ENCODE measurements at regions not wholly inside any gene's neighbourhood (a gene's known extent, or its start where the extent isn't known, plus 50 kb on each side); places are given as distances from the start of the nearest gene placed in this dataset.
"Not testable (repeated sequence)": the region's sequence is repeated elsewhere in the genome, so short reads cannot be mapped to it uniquely, and the experiment has no call there.

DNA sequence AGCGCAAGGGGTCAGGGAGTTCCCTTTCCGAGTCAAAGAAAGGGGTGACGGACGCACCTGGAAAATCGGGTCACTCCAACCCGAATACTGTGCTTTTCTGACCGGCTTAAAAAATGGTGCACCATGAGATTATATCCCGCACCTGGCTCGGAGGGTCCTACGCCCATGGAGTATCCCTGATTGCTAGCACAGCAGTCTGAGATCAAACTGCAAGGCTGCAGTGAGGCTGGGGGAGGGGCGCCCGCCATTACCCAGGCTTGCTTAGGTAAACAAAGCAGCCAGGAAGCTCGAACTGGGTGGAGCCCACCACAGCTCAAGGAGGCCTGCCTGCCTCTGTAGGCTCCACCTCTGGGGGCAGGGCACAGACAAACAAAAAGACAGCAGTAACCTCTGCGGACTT is 426.1 kb upstream of the SPTLC3 start:
- H3K4me1 Mint-ChIP-seq; H3K4me1 ChIP-seq (ENCODE audit: insufficient read depth, low read length); H3K36me3 ChIP-seq (ENCODE audit: insufficient read depth, low read length); H3K27ac Mint-ChIP-seq; CTCF ChIA-PET (ENCODE audit: partially characterized antibody); intact Hi-C loops (cut with micrococcal nuclease); DNase-seq; H3K27me3 ChIP-seq (ENCODE audit: insufficient read depth, low read length); H3K4me3 Mint-ChIP-seq; H3K27ac ChIP-seq (ENCODE audit: low read depth, low read length); POLR2A ChIA-PET (ENCODE audit: partially characterized antibody); H3K36me3 Mint-ChIP-seq; H3K9me3 ChIP-seq (ENCODE audit: control insufficient read depth in 1 of 2, low read length in 2 of 2); H3K4me3 ChIP-seq (ENCODE audit: low read length in 2 of 2); H3K27me3 Mint-ChIP-seq: not testable (repeated sequence)
- H3K9me3 Mint-ChIP-seq = peaks cover 2 to 11% (median 5%) of the 10 kb centered on the region in 8 donors

DNA sequence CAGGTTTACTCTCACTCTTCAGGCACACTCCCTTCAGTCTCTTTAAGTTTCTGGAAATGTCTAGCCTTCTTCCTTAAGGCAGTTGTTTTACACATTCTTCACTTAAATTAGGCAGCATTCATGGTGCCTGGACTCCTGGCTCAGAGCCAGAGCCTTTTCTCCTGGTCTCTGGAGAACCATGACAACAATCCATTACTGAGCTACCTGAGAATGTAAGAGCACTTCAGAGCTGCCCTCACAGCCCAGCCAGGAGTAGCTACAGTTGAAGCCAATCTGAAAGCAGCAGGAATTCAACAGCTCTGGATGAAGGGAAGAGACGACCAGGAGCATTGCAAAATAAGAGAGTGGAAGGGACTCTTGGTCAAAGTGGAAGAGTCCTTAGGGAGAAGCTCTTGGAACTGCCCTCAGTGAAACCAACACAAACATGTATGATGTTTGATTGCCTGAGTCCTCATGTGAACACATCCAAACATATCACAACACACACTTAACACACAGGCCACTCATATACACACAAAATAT is 416.8 kb upstream of the SPTLC3 start:
- CTCF ChIA-PET (ENCODE audit: partially characterized antibody) = no interaction called here
- no peaks in the 10 kb centered on the region for H3K9me3 ChIP-seq (ENCODE audit: control insufficient read depth in 1 of 2, low read length in 2 of 2)
- H3K4me1 ChIP-seq (ENCODE audit: insufficient read depth, low read length) = no peaks in the 10 kb centered on the region
- Mint-ChIP-seq H3K27me3 (no peaks in the 10 kb centered on the region), H3K4me1 (no peaks in the 10 kb centered on the region), H3K27ac (no peak overlapping the region), H3K4me3 (no peak overlapping the region), H3K9me3 (peaks cover 0 to 19% (median 9%) of the 10 kb centered on the region in 8 donors), H3K36me3 (no peaks in the 10 kb centered on the region)
- H3K27ac ChIP-seq (ENCODE audit: low read depth, low read length) = no peak overlapping the region
- no peak for DNase-seq
- intact Hi-C loops (cut with micrococcal nuclease) = no loop called here
- H3K4me3 ChIP-seq (ENCODE audit: low read length in 2 of 2) = no peak overlapping the region
- no peaks in the 10 kb centered on the region for H3K27me3 ChIP-seq (ENCODE audit: insufficient read depth, low read length)
- H3K36me3 ChIP-seq (ENCODE audit: insufficient read depth, low read length) = no peaks in the 10 kb centered on the region
- POLR2A ChIA-PET (ENCODE audit: partially characterized antibody) = no interaction called here

DNA sequence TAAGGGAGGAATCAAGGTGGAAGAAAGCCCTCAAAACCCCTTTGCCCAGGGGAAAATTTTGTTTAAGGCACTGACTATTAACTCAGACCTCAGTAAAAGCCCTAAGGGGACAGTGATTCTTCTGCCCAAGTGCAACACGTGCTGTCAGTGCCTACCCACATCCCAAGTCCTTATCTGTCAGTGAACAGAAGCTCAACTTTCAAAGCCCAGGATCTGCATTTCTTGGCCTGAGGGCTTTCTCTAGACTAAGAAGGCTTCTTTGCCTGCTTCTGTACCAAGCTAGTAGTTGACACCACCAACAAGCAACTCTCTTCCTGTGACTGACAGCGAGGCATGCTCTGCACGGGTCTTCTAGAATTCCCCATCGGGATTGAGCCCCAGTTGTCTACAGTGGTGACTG is 416.0 kb upstream of the SPTLC3 start:
- intact Hi-C loops (cut with micrococcal nuclease) = no loop called here
- CTCF ChIA-PET (ENCODE audit: partially characterized antibody) = no interaction called here
- no peak overlapping the region for H3K27ac Mint-ChIP-seq

DNA sequence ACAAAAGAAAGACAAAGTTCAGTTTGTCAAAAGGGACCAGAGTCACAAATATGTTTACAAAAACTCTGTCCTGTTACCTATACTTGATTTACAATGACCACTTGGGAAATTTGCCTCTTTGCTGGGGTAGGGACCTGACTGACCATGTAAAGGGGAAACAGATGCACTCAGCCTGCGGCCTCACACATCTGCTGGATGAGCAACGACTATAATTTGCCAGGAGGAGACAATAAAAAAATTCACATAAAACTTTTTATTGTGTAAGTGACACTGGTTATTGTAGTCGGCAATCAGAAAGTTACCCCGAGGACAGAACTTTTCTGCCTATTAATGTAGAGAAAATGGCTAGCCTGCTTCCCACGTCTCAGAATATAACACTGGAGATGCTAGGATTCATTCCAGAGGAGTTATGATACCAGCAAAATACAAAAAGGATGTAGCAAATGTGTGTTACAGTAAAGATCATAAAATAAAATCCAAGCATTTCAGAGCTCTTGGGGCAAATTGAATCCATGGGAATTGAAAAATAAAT is 415.4 kb upstream of the SPTLC3 start:
- no peaks in the 10 kb centered on the region for H3K36me3 ChIP-seq (ENCODE audit: insufficient read depth, low read length)
- no peak for DNase-seq
- H3K36me3 Mint-ChIP-seq = no peaks in the 10 kb centered on the region
- no peak overlapping the region for H3K4me3 ChIP-seq (ENCODE audit: low read length in 2 of 2)
- peaks cover 0 to 22% (median 9%) of the 10 kb centered on the region in 8 donors for H3K9me3 Mint-ChIP-seq
- H3K4me1 Mint-ChIP-seq = no peaks in the 10 kb centered on the region
- H3K4me1 ChIP-seq (ENCODE audit: insufficient read depth, low read length) = no peaks in the 10 kb centered on the region
- H3K27me3 Mint-ChIP-seq = no peaks in the 10 kb centered on the region
- no peaks in the 10 kb centered on the region for H3K9me3 ChIP-seq (ENCODE audit: control insufficient read depth in 1 of 2, low read length in 2 of 2)
- POLR2A ChIA-PET (ENCODE audit: partially characterized antibody) = no interaction called here
- H3K27ac ChIP-seq (ENCODE audit: low read depth, low read length) = no peak overlapping the region
- no peak overlapping the region for H3K4me3 Mint-ChIP-seq
- intact Hi-C loops (cut with micrococcal nuclease) = no loop called here
- no peak overlapping the region for H3K27ac Mint-ChIP-seq
- H3K27me3 ChIP-seq (ENCODE audit: insufficient read depth, low read length) = no peaks in the 10 kb centered on the region
- CTCF ChIA-PET (ENCODE audit: partially characterized antibody) = no interaction called here

More for the DNA sequence above, 416.0 kb upstream of the SPTLC3 start:
- no peaks in the 10 kb centered on the region for H3K36me3 ChIP-seq (ENCODE audit: insufficient read depth, low read length)
- Mint-ChIP-seq H3K4me3 (no peak overlapping the region), H3K27me3 (no peaks in the 10 kb centered on the region), H3K36me3 (no peaks in the 10 kb centered on the region), H3K4me1 (no peaks in the 10 kb centered on the region), H3K9me3 (peaks cover 0 to 22% (median 9%) of the 10 kb centered on the region in 8 donors)
- no peak overlapping the region for H3K4me3 ChIP-seq (ENCODE audit: low read length in 2 of 2)
- POLR2A ChIA-PET (ENCODE audit: partially characterized antibody) = no interaction called here
- no peak for DNase-seq
- H3K9me3 ChIP-seq (ENCODE audit: control insufficient read depth in 1 of 2, low read length in 2 of 2) = no peaks in the 10 kb centered on the region
- H3K4me1 ChIP-seq (ENCODE audit: insufficient read depth, low read length) = no peaks in the 10 kb centered on the region
- H3K27ac ChIP-seq (ENCODE audit: low read depth, low read length) = no peak overlapping the region
- no peaks in the 10 kb centered on the region for H3K27me3 ChIP-seq (ENCODE audit: insufficient read depth, low read length)

DNA sequence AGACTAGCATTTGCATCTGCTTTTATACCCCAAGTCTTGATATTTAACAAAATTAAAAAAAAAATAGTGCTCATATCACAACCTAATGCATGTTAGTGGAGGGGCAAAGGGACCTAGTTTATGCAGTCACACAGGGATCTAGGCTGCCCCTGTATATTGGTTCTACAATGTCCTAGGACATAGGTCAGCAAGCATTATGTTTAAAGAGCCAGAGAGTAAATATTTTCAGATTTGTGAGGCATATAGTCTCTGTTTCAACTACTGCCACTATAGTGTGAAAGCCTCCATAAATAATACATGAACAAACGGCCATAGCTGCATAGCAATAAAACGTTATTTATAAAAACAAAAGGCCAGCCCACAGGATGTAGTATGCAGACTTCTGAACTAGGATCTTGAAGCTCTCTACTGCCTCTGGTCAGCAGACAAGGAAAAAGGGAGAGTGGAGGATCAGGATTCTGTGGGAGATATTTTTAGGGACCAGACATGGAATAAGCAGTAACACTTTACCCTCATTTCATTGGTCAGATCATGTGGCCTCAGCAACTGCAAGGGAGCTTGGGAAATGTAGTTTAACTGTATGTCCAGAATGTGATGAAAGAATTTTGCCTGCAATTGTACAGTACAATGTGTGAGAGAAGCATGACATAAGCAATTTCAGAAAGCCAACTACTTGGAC is 414.2 kb upstream of the SPTLC3 start:
- H3K36me3 ChIP-seq (ENCODE audit: insufficient read depth, low read length) = no peaks in the 10 kb centered on the region
- ChIA-PET POLR2A (ENCODE audit: partially characterized antibody) (no interaction called here), CTCF (ENCODE audit: partially characterized antibody) (no interaction called here)
- intact Hi-C loops (cut with micrococcal nuclease) = no loop called here
- H3K27ac ChIP-seq (ENCODE audit: low read depth, low read length) = no peak overlapping the region
- no peaks in the 10 kb centered on the region for H3K4me1 ChIP-seq (ENCODE audit: insufficient read depth, low read length)
- H3K4me1 Mint-ChIP-seq = no peaks in the 10 kb centered on the region
- H3K4me3 ChIP-seq (ENCODE audit: low read length in 2 of 2) = no peak overlapping the region
- no peaks in the 10 kb centered on the region for H3K9me3 ChIP-seq (ENCODE audit: control insufficient read depth in 1 of 2, low read length in 2 of 2)
- peaks cover 0 to 21% (median 7%) of the 10 kb centered on the region in 8 donors for H3K9me3 Mint-ChIP-seq
- no peaks in the 10 kb centered on the region for H3K27me3 Mint-ChIP-seq
- H3K27ac Mint-ChIP-seq = no peak overlapping the region
- H3K4me3 Mint-ChIP-seq = no peak overlapping the region
- H3K36me3 Mint-ChIP-seq = no peaks in the 10 kb centered on the region
- DNase-seq = no peak
- H3K27me3 ChIP-seq (ENCODE audit: insufficient read depth, low read length) = no peaks in the 10 kb centered on the region

DNA sequence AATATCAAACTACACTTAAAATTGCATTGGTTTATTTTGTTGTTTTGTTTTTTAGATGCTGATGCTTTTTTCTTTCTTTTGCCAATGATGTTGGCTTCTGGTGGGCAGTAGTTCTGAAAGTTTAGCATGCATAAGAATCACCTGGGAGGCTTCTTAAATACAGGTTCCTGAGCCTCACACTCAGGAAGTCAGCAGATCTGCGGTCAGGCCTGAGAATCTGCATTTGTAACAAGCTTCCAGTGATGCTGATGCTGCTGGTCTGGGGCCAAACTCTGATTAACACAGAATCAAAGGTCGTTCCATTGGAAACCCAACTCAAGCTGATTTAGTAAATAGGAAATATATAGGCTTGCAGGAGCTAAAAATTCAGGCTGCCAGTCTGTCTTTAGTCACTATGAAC is 412.9 kb upstream of the SPTLC3 start:
- H3K27ac ChIP-seq (ENCODE audit: low read depth, low read length) = no peak overlapping the region
- no peaks in the 10 kb centered on the region for H3K4me1 ChIP-seq (ENCODE audit: insufficient read depth, low read length)
- CTCF ChIA-PET (ENCODE audit: partially characterized antibody) = no interaction called here
- H3K36me3 ChIP-seq (ENCODE audit: insufficient read depth, low read length) = no peaks in the 10 kb centered on the region
- DNase-seq = no peak
- no peak overlapping the region for H3K4me3 ChIP-seq (ENCODE audit: low read length in 2 of 2)
- no peaks in the 10 kb centered on the region for H3K9me3 ChIP-seq (ENCODE audit: control insufficient read depth in 1 of 2, low read length in 2 of 2)
- Mint-ChIP-seq H3K27me3 (no peaks in the 10 kb centered on the region), H3K4me1 (no peaks in the 10 kb centered on the region), H3K4me3 (no peak overlapping the region), H3K9me3 (peaks cover 0 to 18% (median 5%) of the 10 kb centered on the region in 8 donors), H3K27ac (no peak overlapping the region), H3K36me3 (no peaks in the 10 kb centered on the region)
- H3K27me3 ChIP-seq (ENCODE audit: insufficient read depth, low read length) = no peaks in the 10 kb centered on the region
- POLR2A ChIA-PET (ENCODE audit: partially characterized antibody) = no interaction called here
- intact Hi-C loops (cut with micrococcal nuclease) = no loop called here

DNA sequence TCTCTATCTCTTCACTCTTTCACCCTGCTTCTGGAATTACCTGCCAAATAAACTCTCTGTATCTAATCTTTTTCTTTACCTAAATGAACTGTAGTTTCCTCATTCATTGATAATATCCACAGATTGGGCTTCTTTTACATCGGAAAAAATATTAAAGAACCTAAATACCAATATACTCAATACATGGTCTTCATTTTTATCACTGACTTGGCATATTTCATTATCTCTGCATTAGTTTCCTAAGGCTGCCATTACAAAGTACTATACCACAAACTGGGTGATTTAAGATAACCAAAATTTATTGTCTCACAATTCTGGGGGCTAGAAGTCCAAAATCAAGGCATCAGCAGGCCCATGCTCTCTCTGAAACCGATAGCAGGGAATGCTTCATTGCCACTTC is 411.9 kb upstream of the SPTLC3 start:
- no peak overlapping the region for H3K4me3 Mint-ChIP-seq
- H3K4me1 ChIP-seq (ENCODE audit: insufficient read depth, low read length) = no peaks in the 10 kb centered on the region
- H3K27me3 Mint-ChIP-seq = no peaks in the 10 kb centered on the region
- no peaks in the 10 kb centered on the region for H3K4me1 Mint-ChIP-seq
- no peaks in the 10 kb centered on the region for H3K9me3 ChIP-seq (ENCODE audit: control insufficient read depth in 1 of 2, low read length in 2 of 2)
- no peaks in the 10 kb centered on the region for H3K36me3 ChIP-seq (ENCODE audit: insufficient read depth, low read length)
- no peak overlapping the region for H3K27ac ChIP-seq (ENCODE audit: low read depth, low read length)
- ChIA-PET CTCF (ENCODE audit: partially characterized antibody) (no interaction called here), POLR2A (ENCODE audit: partially characterized antibody) (no interaction called here)
- no peak for DNase-seq
- no peaks in the 10 kb centered on the region for H3K36me3 Mint-ChIP-seq
- H3K27me3 ChIP-seq (ENCODE audit: insufficient read depth, low read length) = no peaks in the 10 kb centered on the region
- no peak overlapping the region for H3K4me3 ChIP-seq (ENCODE audit: low read length in 2 of 2)
- H3K9me3 Mint-ChIP-seq = peaks cover 0 to 14% (median 4%) of the 10 kb centered on the region in 8 donors
- intact Hi-C loops (cut with micrococcal nuclease) = no loop called here
- H3K27ac Mint-ChIP-seq = no peak overlapping the region

Measured in CD4-positive, alpha-beta memory T cell (primary cell).